Stromal cell of bone marrow (primary cell): ENCODE measurements at regions not wholly inside any gene's neighbourhood (a gene's known extent, or its start where the extent isn't known, plus 50 kb on each side); places are given as distances from the start of the nearest gene placed in this dataset.

Experiments
- DNase-seq: peaks from one replicate; pipeline ENCODE4 v3.0.0-alpha.2; 2012; ENCODE audit warnings: low read depth

DNA sequence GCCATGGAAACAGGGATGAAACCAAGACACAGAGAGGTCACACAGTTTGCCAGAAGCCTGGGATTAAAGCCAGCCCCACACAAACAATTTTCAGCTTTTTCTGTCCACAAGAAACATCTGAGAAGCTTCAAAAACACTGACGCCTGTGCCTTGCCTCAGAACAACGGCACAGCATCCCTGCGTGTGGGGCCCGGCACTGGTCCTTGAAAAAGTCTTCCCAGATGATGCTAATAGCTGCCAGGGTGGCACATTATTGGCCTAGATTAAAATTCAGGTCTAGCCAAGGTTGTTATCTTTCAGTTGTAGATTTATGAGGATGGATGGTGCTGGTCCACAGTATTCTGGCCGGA lies 321.4 kb downstream of the HAPSTR1 start:
- no peak for DNase-seq

GRCh38 chr16:9415545-9415944 lies 324.1 kb downstream of the HAPSTR1 start:
- DNase-seq = no peak

GRCh38 chr16:9417898-9418297 lies 326.5 kb downstream of the HAPSTR1 start:
- DNase-seq = no peak

DNA sequence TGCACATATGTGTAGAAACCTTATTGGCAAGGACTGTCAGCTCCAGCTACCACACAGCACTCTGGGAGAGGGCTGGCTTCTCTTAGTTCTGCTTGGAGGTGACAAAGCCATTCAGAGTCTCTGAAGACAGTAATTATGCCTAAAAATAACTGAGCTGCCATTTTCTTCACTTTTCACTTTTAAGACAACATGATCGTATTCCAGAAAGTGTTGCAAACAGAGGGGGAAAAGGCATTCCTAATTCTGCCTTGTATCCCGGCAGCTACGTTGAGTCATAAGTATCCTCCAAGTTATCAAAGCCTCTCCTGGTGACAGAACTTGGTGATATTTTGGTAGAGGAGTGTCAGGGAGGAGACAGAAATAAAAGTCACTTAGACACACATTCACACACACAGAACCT lies 327.7 kb downstream of the HAPSTR1 start:
- DNase-seq = no peak

- DNase-seq = no peak
Observed at GRCh38 chr16:9422762-9423513, 331.5 kb downstream of the HAPSTR1 start.

DNA sequence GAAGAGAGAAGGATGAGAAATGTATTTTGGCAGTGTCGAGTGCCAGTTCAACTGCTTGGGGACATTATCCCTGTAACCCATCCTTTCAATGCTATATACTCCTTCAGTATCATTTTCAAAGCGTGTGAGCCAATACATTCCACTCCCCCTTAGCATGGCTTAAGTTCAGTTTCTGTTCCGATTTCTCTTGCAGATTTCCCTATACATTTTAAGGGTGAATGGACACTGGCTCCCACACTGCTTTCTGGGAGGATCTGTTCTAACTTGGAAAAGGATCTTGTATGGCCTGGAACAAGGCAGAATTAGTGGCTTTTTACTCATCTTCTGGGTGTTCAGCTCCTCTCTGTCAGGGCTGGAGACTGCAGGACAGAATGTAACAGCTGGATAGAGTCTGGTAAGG lies 333.8 kb downstream of the HAPSTR1 start:
- no peak for DNase-seq

DNA sequence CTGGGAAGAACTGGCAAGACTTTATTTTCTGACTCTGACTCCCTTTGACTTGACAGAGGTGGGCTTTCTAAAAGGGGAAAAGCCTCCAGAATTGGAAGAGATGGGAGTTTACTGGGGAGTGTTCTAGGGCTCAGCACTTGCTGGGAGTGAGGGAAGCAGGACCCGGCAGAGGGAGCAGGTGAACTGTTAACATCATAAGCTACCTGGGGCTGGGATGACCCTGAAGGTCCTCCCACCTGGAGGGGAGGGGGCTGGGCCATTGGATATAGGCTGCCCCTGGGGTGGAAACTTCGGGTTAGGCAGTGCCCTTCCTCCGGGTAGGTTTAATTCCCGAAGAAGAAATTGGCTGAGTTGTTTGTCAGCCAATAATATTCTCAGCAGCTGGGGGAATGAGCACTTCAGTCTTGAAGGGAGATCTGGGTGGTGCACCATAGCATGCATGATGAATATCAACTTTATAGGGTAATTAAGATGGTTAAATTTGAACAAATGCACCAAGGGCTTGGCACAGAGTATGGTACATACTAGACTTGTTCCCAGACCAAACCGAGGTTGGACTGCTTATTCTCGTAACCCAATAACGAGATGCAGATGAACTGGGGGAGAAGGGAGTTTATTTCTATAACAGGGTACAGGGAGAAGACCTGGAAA lies 337.0 kb downstream of the HAPSTR1 start:
- DNase-seq = no peak

GRCh38 chr16:9429646-9430330 lies 338.3 kb downstream of the HAPSTR1 start:
- no peak for DNase-seq

- no peak for DNase-seq
Observed at GRCh38 chr16:9434659-9435058, 343.2 kb downstream of the HAPSTR1 start.

DNA sequence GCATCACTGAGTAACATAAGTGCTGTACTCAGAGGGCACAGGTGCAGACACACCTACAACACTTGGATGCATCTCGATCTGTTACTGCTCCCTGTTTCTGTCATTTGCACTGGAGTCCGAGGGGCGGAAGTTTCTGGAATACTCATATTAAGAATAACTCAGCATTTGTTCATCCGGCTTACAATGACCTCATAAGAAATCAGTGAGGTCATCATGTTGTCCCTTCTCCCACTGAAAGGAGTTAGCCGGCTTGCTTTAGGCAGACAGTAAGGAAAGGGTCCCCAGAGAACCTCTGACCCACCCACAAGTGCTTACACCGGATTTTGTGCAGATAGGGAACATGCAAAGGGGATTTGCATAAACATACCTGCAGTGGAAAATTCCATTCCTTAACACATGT lies 344.7 kb downstream of the HAPSTR1 start:
- no peak for DNase-seq

GRCh38 chr16:9437115-9437514 lies 345.7 kb downstream of the HAPSTR1 start:
- DNase-seq = no peak

DNA sequence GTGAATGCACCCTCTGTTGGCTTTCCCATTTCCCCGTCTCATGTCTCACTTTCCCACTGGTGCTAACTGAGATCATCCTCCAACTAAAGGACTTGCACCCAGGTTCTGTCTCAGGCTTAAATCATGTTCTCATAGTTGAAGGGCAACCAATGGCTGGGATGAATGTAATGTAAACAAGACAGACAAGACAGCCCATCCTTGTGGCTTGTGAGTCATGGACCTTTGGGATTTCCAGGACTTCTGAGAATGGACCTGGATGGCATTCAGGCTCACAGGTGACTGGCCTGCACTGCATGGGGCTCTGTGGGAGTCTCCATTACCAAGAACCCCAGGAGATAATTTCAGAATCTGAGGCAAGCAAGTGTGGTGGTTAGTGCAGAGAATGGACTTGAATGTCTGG lies 347.5 kb downstream of the HAPSTR1 start:
- DNase-seq = no peak

DNA sequence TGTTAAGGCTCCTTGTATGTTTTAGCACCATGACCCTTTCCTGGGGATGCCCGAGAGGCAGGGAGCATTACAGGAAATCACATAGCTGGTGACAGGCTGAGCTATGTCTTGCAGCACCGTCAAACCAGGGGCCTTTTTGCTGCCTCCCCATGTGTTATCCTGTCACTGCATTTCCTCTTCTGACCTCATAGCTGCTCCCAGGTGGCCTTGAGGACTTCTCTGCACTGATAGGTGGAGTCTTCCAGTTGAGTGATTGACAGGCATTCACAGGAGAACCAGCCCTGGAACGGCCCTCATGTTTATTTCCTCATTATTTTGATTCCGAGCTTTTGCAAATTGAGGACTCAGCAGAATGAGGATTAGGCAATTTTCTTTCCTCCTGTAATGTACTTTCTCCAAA lies 349.6 kb downstream of the HAPSTR1 start:
- DNase-seq = no peak

GRCh38 chr16:9443864-9444263 lies 352.4 kb downstream of the HAPSTR1 start:
- DNase-seq = no peak

DNA sequence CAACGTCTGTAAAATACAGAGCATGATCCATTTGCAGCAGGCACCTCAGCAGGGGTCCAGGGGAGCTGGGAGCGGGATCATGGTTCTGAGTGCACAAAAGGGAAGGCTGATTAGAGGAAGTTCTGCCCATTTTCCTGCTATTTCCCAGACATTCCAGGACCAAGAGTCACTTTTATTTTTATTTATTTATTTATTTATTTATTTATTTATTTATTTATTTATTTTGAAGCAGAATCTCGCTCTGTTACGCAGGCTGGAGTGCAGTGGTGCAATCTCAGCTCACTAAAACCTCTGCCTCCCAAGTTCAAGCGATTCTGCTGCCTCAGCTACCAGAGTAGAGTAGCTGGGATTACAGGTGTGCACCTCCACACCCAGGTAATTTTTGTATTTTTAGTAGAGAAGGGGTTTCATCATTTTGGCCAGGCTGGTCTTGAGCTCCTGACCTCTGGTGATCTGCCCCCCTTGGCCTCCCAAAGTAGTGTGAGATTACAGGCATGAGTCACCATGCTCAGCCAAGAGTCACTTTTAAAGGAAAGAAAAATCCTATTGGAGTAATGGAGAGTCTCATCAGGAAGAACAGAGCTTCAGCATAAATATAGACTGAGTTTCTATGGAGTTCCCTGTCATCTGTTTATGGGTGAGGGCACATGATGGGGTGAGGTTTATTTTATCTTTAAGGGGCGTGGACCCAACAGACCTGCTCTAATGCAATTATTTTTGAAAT lies 355.2 kb downstream of the HAPSTR1 start:
- DNase-seq = no peak

GRCh38 chr16:9447195-9447551 lies 355.7 kb downstream of the HAPSTR1 start:
- DNase-seq = no peak

DNA sequence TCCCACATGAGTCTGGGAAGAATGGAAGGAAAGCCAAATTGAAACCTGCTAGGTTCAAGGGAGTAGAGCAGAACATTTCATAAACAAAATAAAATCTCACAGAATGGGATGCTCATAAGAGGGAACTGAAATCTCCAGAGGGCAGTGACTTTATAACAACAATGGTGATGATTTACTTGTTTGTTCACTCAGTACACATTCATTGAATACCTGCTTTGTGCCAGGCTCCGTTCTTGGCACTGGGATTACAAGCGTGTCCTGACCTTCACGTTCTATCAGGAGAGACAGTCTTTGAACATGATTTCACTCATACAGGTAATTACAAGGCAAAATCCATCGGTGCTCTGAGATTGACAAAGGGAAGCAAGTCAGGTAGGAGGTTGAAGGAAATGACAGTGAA lies 356.3 kb downstream of the HAPSTR1 start:
- no peak for DNase-seq

GRCh38 chr16:9449597-9449996 lies 358.2 kb downstream of the HAPSTR1 start:
- DNase-seq = no peak

- DNase-seq = no peak
Observed at GRCh38 chr16:9457215-9457614, 365.8 kb downstream of the HAPSTR1 start.

GRCh38 chr16:9458816-9459215 lies 367.4 kb downstream of the HAPSTR1 start:
- DNase-seq = no peak

DNA sequence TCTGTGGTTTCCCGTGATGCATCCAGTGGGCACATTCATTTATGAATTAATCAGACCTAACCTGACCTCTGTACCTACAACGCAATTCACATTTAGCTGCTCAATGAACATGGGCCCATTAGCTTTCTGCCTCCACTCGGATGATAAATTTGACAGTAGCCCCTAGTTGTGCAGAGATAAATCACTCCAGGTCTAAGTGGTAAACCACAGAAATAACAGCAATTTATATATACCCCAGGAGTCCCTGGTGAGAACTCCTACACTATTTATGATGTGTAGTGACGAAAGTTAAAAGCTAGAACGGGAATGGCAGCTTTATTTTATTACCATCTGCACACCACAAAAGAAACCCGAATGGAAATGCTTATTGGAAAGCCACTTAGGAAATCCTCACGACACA lies 371.5 kb downstream of the HAPSTR1 start:
- DNase-seq = no peak

DNA sequence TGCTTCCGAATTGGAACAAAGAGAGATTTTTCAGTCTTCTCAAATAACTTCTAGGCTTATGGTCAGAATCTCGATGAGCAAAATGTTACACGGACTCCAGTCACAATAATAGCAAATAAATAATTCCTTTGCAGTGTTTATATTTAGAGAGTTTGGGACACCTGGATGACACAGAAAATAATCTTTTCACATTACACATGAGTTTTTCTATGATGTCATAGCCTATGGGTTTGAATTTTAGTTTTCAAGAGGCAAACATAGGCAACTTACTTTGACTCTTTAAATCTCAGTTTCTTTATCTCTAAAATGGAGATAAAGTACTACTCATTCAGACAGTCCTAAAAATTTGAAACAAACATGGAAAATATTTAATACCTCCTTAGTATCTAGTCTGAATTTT lies 372.0 kb downstream of the HAPSTR1 start:
- no peak for DNase-seq

DNA sequence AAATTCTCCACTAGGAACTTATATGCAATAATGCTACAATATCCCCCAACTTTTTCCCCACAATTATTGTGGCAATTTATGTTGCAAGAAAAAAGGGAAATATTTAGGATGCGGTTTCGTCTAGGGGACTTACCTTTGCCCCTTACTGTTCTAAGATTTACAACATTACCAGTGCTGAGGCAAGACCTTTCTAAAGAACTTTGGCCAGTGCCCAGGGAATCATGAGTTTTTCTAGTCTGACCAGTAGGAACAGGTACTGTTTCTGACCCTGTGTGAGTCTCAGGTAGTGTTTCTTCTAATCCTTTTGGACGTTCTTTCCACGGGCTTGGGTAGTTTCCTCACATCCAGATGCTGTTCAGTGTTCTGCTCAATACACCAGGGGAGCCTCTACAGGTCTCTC lies 373.7 kb downstream of the HAPSTR1 start:
- DNase-seq = no peak
